Astrocyte (in vitro differentiated cells and primary cell): ENCODE measurements at regions not wholly inside any gene's neighbourhood (a gene's known extent, or its start where the extent isn't known, plus 50 kb on each side); places are given as distances from the start of the nearest gene placed in this dataset.
A peak's percentile ranks its signal among the peaks of the same experiment; 100 is the strongest.

Experiments
- DNase-seq: peaks from one replicate; pipeline ENCODE4 v3.0.0-alpha.2; 2010; ENCODE audit warnings: low read depth
- FAIRE-seq: peaks from 2 replicates; lab custom pipeline; 2011; peaks lifted over from hg19 to GRCh38; lab: Jason Lieb, UNC
- H2AFZ ChIP-seq: 2 replicates; pipeline ENCODE4 v1.6.0; 2012; ENCODE audit warnings: low read depth, low read length, inconsistent platforms
- H3K27ac ChIP-seq: 2 replicates; pipeline ENCODE4 v1.5.1; 2011; ENCODE audit warnings: low read depth, low read length, inconsistent platforms
- H3K27me3 ChIP-seq: 2 replicates; pipeline ENCODE4 v1.6.0; 2011; ENCODE audit warnings: low read length, inconsistent platforms; ENCODE audit not compliant: insufficient read depth
- H3K36me3 ChIP-seq: 2 replicates; pipeline ENCODE4 v1.5.1; 2011; ENCODE audit warnings: low read length, inconsistent platforms; ENCODE audit not compliant: insufficient read depth
- H3K4me1 ChIP-seq: 2 replicates; pipeline ENCODE4 v1.5.1; 2011; ENCODE audit warnings: low read length, inconsistent platforms; ENCODE audit not compliant: insufficient read depth
- H3K4me2 ChIP-seq: 2 replicates; pipeline ENCODE4 v1.6.0; 2012; ENCODE audit warnings: low read length, inconsistent platforms
- H3K4me3 ChIP-seq: 2 replicates; pipeline ENCODE4 v1.5.1; 2011; ENCODE audit warnings: low read depth, mild to moderate bottlenecking, low read length, inconsistent platforms; ENCODE audit not compliant: insufficient read depth
- H3K79me2 ChIP-seq: 2 replicates; pipeline ENCODE4 v1.6.0; 2012; ENCODE audit warnings: mild to moderate bottlenecking, low read length, inconsistent platforms; ENCODE audit not compliant: insufficient read depth
- H3K9ac ChIP-seq: 2 replicates; pipeline ENCODE4 v1.6.0; 2012; ENCODE audit warnings: mild to moderate bottlenecking, low read length, inconsistent platforms
- H3K9me3 ChIP-seq: 2 replicates; pipeline ENCODE4 v1.5.1; 2012; ENCODE audit warnings: low read depth, mild to moderate bottlenecking, low read length, inconsistent platforms; ENCODE audit not compliant: insufficient read depth
- H4K20me1 ChIP-seq: 2 replicates; pipeline ENCODE4 v1.6.0; 2012; ENCODE audit warnings: low read length, inconsistent platforms; ENCODE audit not compliant: insufficient read depth
- H3K27ac Mint-ChIP-seq: one replicate; pipeline ENCODE4 v1.8.0; 2021; ENCODE audit warnings: mild to moderate bottlenecking, mixed read lengths; ENCODE audit not compliant: unreplicated experiment
- H3K27me3 Mint-ChIP-seq: one replicate; pipeline ENCODE4 v1.8.0; 2021; ENCODE audit warnings: low read depth, mixed read lengths; ENCODE audit not compliant: unreplicated experiment
- H3K36me3 Mint-ChIP-seq: one replicate; pipeline ENCODE4 v1.8.0; 2021; ENCODE audit warnings: low read depth, mixed read lengths; ENCODE audit not compliant: unreplicated experiment
- H3K4me1 Mint-ChIP-seq: one replicate; pipeline ENCODE4 v1.8.0; 2021; ENCODE audit warnings: low read depth, mixed read lengths; ENCODE audit not compliant: unreplicated experiment
- H3K4me3 Mint-ChIP-seq: one replicate; pipeline ENCODE4 v1.8.0; 2021; ENCODE audit warnings: mild to moderate bottlenecking, moderate library complexity, mixed read lengths; ENCODE audit not compliant: unreplicated experiment
- H3K9me3 Mint-ChIP-seq: one replicate; pipeline ENCODE4 v1.8.0; 2021; ENCODE audit warnings: mild to moderate bottlenecking, mixed read lengths; ENCODE audit not compliant: unreplicated experiment
- CTCF ChIP-seq: IDR thresholded peaks from 2 replicates; pipeline ENCODE4 v1.5.1; 2011; ENCODE audit warnings: low read depth, mild to moderate bottlenecking, inconsistent platforms, low read length, moderate library complexity; ENCODE audit not compliant: insufficient read depth
- EZH2 ChIP-seq: IDR thresholded peaks from 2 replicates; pipeline ENCODE4 v1.6.1; 2012; ENCODE audit warnings: mild to moderate bottlenecking, low read length, inconsistent platforms; ENCODE audit not compliant: insufficient read depth

GRCh38 chr6:76861403-76861802 is 601.9 kb downstream of the HTR1B start:
- DNase-seq (no peak), FAIRE-seq (no peak)
- Histone ChIP-seq H3K36me3 (no peaks in the 10 kb centered on the region), H3K9me3 (no peaks in the 10 kb centered on the region), H3K4me1 (no peaks in the 10 kb centered on the region), H3K79me2 (no peaks in the 10 kb centered on the region), H3K27ac (no peak overlapping the region), H3K4me3 (no peak overlapping the region), H2AFZ (no peak overlapping the region), H4K20me1 (no peaks in the 10 kb centered on the region), H3K27me3 (no peaks in the 10 kb centered on the region), H3K9ac (no peak overlapping the region), H3K4me2 (no peak overlapping the region)
- TF ChIP-seq CTCF (peak; percentile 6), EZH2 (no peak)
- Mint-ChIP-seq H3K36me3 (no peaks in the 10 kb centered on the region), H3K27ac (no peak overlapping the region), H3K27me3 (no peaks in the 10 kb centered on the region), H3K4me3 (no peak overlapping the region), H3K4me1 (no peaks in the 10 kb centered on the region), H3K9me3 (no peaks in the 10 kb centered on the region)

- no peaks in the 10 kb centered on the region for H4K20me1 ChIP-seq
- H3K27ac Mint-ChIP-seq, result no peak overlapping the region
- H3K27me3 Mint-ChIP-seq, result no peaks in the 10 kb centered on the region
Measured at GRCh38 chr6:76856065-76856464, 607.2 kb downstream of the HTR1B start.

More at GRCh38 chr6:76856065-76856464, 607.2 kb downstream of the HTR1B start:
- Histone ChIP-seq H3K4me2 (no peak overlapping the region), H3K36me3 (no peaks in the 10 kb centered on the region), H2AFZ (no peak overlapping the region), H3K4me3 (no peak overlapping the region), H3K9me3 (no peaks in the 10 kb centered on the region), H3K9ac (no peak overlapping the region), H3K4me1 (no peaks in the 10 kb centered on the region), H3K79me2 (no peaks in the 10 kb centered on the region), H3K27ac (no peak overlapping the region), H3K27me3 (no peaks in the 10 kb centered on the region)
- Mint-ChIP-seq H3K36me3 (no peaks in the 10 kb centered on the region), H3K9me3 (no peaks in the 10 kb centered on the region), H3K4me3 (no peak overlapping the region), H3K4me1 (peaks cover 9% of the 10 kb centered on the region)
- no peak for DNase-seq
- FAIRE-seq, result no peak
- TF ChIP-seq CTCF, result no peak
- no peak for TF ChIP-seq EZH2
